ENCODE measurements at regions not wholly inside any gene's neighbourhood (a gene's known extent, or its start where the extent isn't known, plus 50 kb on each side); places are given as distances from the start of the nearest gene placed in this dataset.
"Not testable (repeated sequence)": the region's sequence is repeated elsewhere in the genome, so short reads cannot be mapped to it uniquely, and the experiment has no call there.

- Histone ChIP-seq H3K4me1 (ENCODE audit: low read depth) (peaks cover 20% of the 10 kb centered on the region), H3K27me3 (no peaks in the 10 kb centered on the region), H3K9me3 (ENCODE audit: low read depth) (no peaks in the 10 kb centered on the region), H3K4me3 (no peak overlapping the region), H3K27ac (peak overlapping the region; percentile 72), H3K36me3 (no peaks in the 10 kb centered on the region)
- DNase-seq (ENCODE audit: low read depth in 1 of 2, low spot score in 1 of 2): no peak
- TF ChIP-seq CTCF (IDR thresholded peaks at IDR 0.05; ENCODE audit: low read depth, low read length): no peak
Measured at GRCh38 chr18:10249801-10250200, 204.6 kb upstream of the APCDD1 start.

GRCh38 chr18:10252494-10252893 is 201.9 kb upstream of the APCDD1 start:
- Histone ChIP-seq H3K9me3 (ENCODE audit: low read depth) (no peaks in the 10 kb centered on the region), H3K4me1 (ENCODE audit: low read depth) (peaks cover 13% of the 10 kb centered on the region), H3K27ac (no peak overlapping the region), H3K4me3 (no peak overlapping the region), H3K36me3 (no peaks in the 10 kb centered on the region), H3K27me3 (no peaks in the 10 kb centered on the region)
- DNase-seq (ENCODE audit: low read depth in 1 of 2, low spot score in 1 of 2): no peak
- no peak for TF ChIP-seq CTCF (IDR thresholded peaks at IDR 0.05; ENCODE audit: low read depth, low read length)

GRCh38 chr18:10252952-10253705 is 201.3 kb upstream of the APCDD1 start:
- no peak overlapping the region for H3K4me3 ChIP-seq
- no peaks in the 10 kb centered on the region for H3K9me3 ChIP-seq (ENCODE audit: low read depth)
- TF ChIP-seq CTCF (IDR thresholded peaks at IDR 0.05; ENCODE audit: low read depth, low read length): no peak
- no peak for DNase-seq (ENCODE audit: low read depth in 1 of 2, low spot score in 1 of 2)
- H3K4me1 ChIP-seq (ENCODE audit: low read depth): peaks cover 10% of the 10 kb centered on the region
- H3K27me3 ChIP-seq: no peaks in the 10 kb centered on the region
- H3K36me3 ChIP-seq: no peaks in the 10 kb centered on the region
- no peak overlapping the region for H3K27ac ChIP-seq

- not testable (repeated sequence) for H3K36me3 ChIP-seq; H3K27me3 ChIP-seq; H3K27ac ChIP-seq; H3K9me3 ChIP-seq (ENCODE audit: low read depth); DNase-seq (ENCODE audit: low read depth in 1 of 2, low spot score in 1 of 2); H3K4me3 ChIP-seq; H3K4me1 ChIP-seq (ENCODE audit: low read depth)
Measured at GRCh38 chr18:10256276-10256675, 198.2 kb upstream of the APCDD1 start.

- DNase-seq (ENCODE audit: low read depth in 1 of 2, low spot score in 1 of 2): no peak
- Histone ChIP-seq H3K4me1 (ENCODE audit: low read depth) (no peaks in the 10 kb centered on the region), H3K9me3 (ENCODE audit: low read depth) (no peaks in the 10 kb centered on the region), H3K27ac (no peak overlapping the region), H3K27me3 (no peaks in the 10 kb centered on the region), H3K36me3 (no peaks in the 10 kb centered on the region), H3K4me3 (no peak overlapping the region)
- no peak for TF ChIP-seq CTCF (IDR thresholded peaks at IDR 0.05; ENCODE audit: low read depth, low read length)
Measured at GRCh38 chr18:10258836-10259474, 195.5 kb upstream of the APCDD1 start.

- H3K36me3 ChIP-seq: no peaks in the 10 kb centered on the region
- no peaks in the 10 kb centered on the region for H3K9me3 ChIP-seq (ENCODE audit: low read depth)
- DNase-seq (ENCODE audit: low read depth in 1 of 2, low spot score in 1 of 2): no peak
- no peaks in the 10 kb centered on the region for H3K27me3 ChIP-seq
- H3K4me3 ChIP-seq: no peak overlapping the region
- TF ChIP-seq CTCF (IDR thresholded peaks at IDR 0.05; ENCODE audit: low read depth, low read length): no peak
- H3K4me1 ChIP-seq (ENCODE audit: low read depth): no peaks in the 10 kb centered on the region
- no peak overlapping the region for H3K27ac ChIP-seq
Measured at GRCh38 chr18:10259901-10260300, 194.5 kb upstream of the APCDD1 start.

Measured in cardiac muscle cell (in vitro differentiated cells and primary cell).